ENCODE measurements at regions not wholly inside any gene's neighbourhood (a gene's known extent, or its start where the extent isn't known, plus 50 kb on each side); places are given as distances from the start of the nearest gene placed in this dataset.

GRCh38 chr1:192918259-192918658, 109.4 kb downstream of the RGS2 start:
- Histone ChIP-seq H3K4me1 (ENCODE audit: control insufficient read depth, extremely low read depth, insufficient read depth, low read length) (no peaks in the 10 kb centered on the region), H3K27ac (ENCODE audit: insufficient read depth, low read depth, low read length) (no peak overlapping the region), H3K4me2 (ENCODE audit: insufficient read depth, low read length) (no peak overlapping the region), H3K36me3 (ENCODE audit: control insufficient read depth in 2 of 2, extremely low read depth in 1 of 2, insufficient read depth in 2 of 2, low read length in 2 of 2) (no peaks in the 10 kb centered on the region), H3K9me3 (replicated peaks; ENCODE audit: control insufficient read depth, insufficient read depth, low read length) (no peaks in the 10 kb centered on the region), H3K27me3 (ENCODE audit: control insufficient read depth in 2 of 2, insufficient read depth in 2 of 2, low read length in 2 of 2) (no peaks in the 10 kb centered on the region), H4K20me1 (replicated peaks; ENCODE audit: control insufficient read depth, extremely low read depth, insufficient read depth, low read length) (no peaks in the 10 kb centered on the region), H3K79me2 (ENCODE audit: control insufficient read depth, insufficient read depth, low read length) (no peaks in the 10 kb centered on the region), H2AFZ (ENCODE audit: low read depth, low read length) (no peak overlapping the region), H3K9ac (replicated peaks; ENCODE audit: extremely low read depth, insufficient read depth, low read length) (no peak overlapping the region), H3K4me3 (replicated peaks in 1 of 3; ENCODE audit: insufficient read depth in 1 of 3, low read depth in 1 of 3, low read length in 3 of 3) (no peak overlapping the region), H3K9me1 (replicated peaks; ENCODE audit: control insufficient read depth, extremely low read depth, insufficient read depth, low read length) (no peaks in the 10 kb centered on the region)
- intact Hi-C loops (cut with micrococcal nuclease) (no loop called here), dilution Hi-C loops (cut with MboI; ENCODE audit: extremely low pct_ligation_motif_present, low sequenced_read_pairs) (no loop called here)
- POLR2A ChIA-PET: no interaction called here
- TF ChIP-seq JUN (IDR thresholded peaks at IDR 0.05; ENCODE audit: borderline replicate concordance, insufficient read depth, insufficient read length, low read depth) (no peak), CTCF (IDR thresholded peaks at IDR 0.05; ENCODE audit: extremely low read depth in 1 of 2, insufficient read depth in 1 of 2, low read depth in 1 of 2, low read length in 2 of 2) (no peak), FOS (IDR thresholded peaks at IDR 0.05; ENCODE audit: borderline replicate concordance, insufficient read depth, low read length) (no peak), POLR2A (IDR thresholded peaks at IDR 0.05; ENCODE audit: low read depth, low read length) (no peak), EZH2 (IDR thresholded peaks at IDR 0.05; ENCODE audit: borderline replicate concordance, low read depth, low read length, severe bottlenecking) (no peak), MYC (IDR thresholded peaks at IDR 0.05; ENCODE audit: low read depth, low read length) (no peak), GATA2 (IDR thresholded peaks at IDR 0.05; ENCODE audit: insufficient read depth, insufficient read length, low read depth, low read length) (no peak), POLR2AphosphoS5 (IDR thresholded peaks at IDR 0.05; ENCODE audit: insufficient read depth, low read depth, low read length) (no peak), MAX (IDR thresholded peaks at IDR 0.05; ENCODE audit: insufficient read depth, insufficient read length) (no peak)
- CTCF ChIA-PET: interaction anchor here (1.3 kb wide), 1 partner anchor 9 kb away, joined by 3 read pairs; no protein-coding TSS in a partner anchor
- DNase-seq (ENCODE audit: low read depth, low spot score) (no peak), FAIRE-seq (no peak)
- BruUV-seq (replicated peaks): no TSS peak

All from endothelial cell of umbilical vein (primary cell).